GM12801 (cell line): ENCODE measurements at regions not wholly inside any gene's neighbourhood (a gene's known extent, or its start where the extent isn't known, plus 50 kb on each side); places are given as distances from the start of the nearest gene placed in this dataset.

Source experiments
- CTCF ChIP-seq: IDR thresholded peaks from one replicate; pipeline ENCODE4 v1.5.1; 2011; ENCODE audit warnings: control low read depth; ENCODE audit not compliant: insufficient read length; ENCODE audit errors: extremely low read depth

GRCh38 chr4:107351196-107351595, 315.1 kb upstream of the DKK2 start:
- no peak for TF ChIP-seq CTCF

- TF ChIP-seq CTCF: no peak
Observed at GRCh38 chr4:107349732-107350131, 313.6 kb upstream of the DKK2 start.

GRCh38 chr4:107349266-107349665, 313.2 kb upstream of the DKK2 start:
- TF ChIP-seq CTCF: no peak

- no peak for TF ChIP-seq CTCF
Observed at GRCh38 chr4:107348188-107349050, 312.3 kb upstream of the DKK2 start.

- no peak for TF ChIP-seq CTCF
Observed at GRCh38 chr4:107333518-107333917, 297.4 kb upstream of the DKK2 start.

GRCh38 chr4:107330916-107331315, 294.8 kb upstream of the DKK2 start:
- no peak for TF ChIP-seq CTCF

GRCh38 chr4:107319386-107319785, 283.3 kb upstream of the DKK2 start:
- no peak for TF ChIP-seq CTCF
